Thyroid gland (tissue), 4 donors: ENCODE measurements at regions not wholly inside any gene's neighbourhood (a gene's known extent, or its start where the extent isn't known, plus 50 kb on each side); places are given as distances from the start of the nearest gene placed in this dataset.
"Not testable (repeated sequence)": the region's sequence is repeated elsewhere in the genome, so short reads cannot be mapped to it uniquely, and the experiment has no call there.

Source experiments
- POLR2A ChIP-seq, 2 donors: fragments of 450-650 bp; IDR thresholded peaks; one replicate each; pipeline ENCODE4 v1.6.1; 2017; ENCODE audit warnings: antibody characterized with exemption in 2 of 2, mild to moderate bottlenecking in 2 of 2, moderate library complexity in 1 of 2
- TF ChIP-seq, protein P1 (sequence below), 6 experiments: fragments of 200-600 bp in 3 of 6; fragments of 450-650 bp in 3 of 6; sonication (generic) in 3 of 6; IDR thresholded peaks; one replicate each; pipeline ENCODE4 v1.5.1; 2016 to 2019; ENCODE audit warnings: antibody characterized with exemption in 6 of 6, mild to moderate bottlenecking in 2 of 6, inconsistent platforms in 1 of 6, moderate library complexity in 1 of 6

DNA sequence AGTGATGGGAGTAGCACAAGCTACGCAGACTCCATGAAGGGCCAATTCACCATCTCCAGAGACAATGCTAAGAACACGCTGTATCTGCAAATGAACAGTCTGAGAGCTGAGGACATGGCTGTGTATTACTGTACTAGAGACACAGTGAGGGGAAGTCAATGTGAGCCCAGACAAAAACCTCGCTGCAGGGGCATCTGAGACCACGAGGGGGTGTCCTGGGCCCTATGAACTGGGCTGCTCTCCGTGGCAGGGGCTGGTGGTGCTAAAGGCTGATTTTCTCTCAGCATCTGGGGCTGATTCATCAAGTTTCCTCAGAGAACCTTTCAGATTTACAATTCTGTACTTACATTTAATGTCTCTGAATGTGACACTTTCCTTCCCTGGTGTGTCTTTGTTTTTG is 368.1 kb downstream of the TP53TG3F start:
- TF ChIP-seq, protein P1, sequence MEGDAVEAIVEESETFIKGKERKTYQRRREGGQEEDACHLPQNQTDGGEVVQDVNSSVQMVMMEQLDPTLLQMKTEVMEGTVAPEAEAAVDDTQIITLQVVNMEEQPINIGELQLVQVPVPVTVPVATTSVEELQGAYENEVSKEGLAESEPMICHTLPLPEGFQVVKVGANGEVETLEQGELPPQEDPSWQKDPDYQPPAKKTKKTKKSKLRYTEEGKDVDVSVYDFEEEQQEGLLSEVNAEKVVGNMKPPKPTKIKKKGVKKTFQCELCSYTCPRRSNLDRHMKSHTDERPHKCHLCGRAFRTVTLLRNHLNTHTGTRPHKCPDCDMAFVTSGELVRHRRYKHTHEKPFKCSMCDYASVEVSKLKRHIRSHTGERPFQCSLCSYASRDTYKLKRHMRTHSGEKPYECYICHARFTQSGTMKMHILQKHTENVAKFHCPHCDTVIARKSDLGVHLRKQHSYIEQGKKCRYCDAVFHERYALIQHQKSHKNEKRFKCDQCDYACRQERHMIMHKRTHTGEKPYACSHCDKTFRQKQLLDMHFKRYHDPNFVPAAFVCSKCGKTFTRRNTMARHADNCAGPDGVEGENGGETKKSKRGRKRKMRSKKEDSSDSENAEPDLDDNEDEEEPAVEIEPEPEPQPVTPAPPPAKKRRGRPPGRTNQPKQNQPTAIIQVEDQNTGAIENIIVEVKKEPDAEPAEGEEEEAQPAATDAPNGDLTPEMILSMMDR (IDR thresholded peaks at IDR 0.05), result not testable (repeated sequence)
- not testable (repeated sequence) for TF ChIP-seq POLR2A (IDR thresholded peaks at IDR 0.05)
